SU-DHL-6 (cell line): ENCODE measurements at regions not wholly inside any gene's neighbourhood (a gene's known extent, or its start where the extent isn't known, plus 50 kb on each side); places are given as distances from the start of the nearest gene placed in this dataset.

ENCODE experiments used
- EZH2phosphoT487 ChIP-seq: fragments of 200-600 bp; sonication (generic), shearing (Covaris generic); conservative IDR thresholded peaks from 2 replicates; pipeline ENCODE4 v1.6.1; 2018; ENCODE audit warnings: mild to moderate bottlenecking, antibody characterized with exemption, low read length, moderate library complexity, mixed read lengths
- TF ChIP-seq, protein P1 (sequence below): fragments of 200-600 bp; sonication (generic); IDR thresholded peaks from one replicate; pipeline ENCODE4 v1.5.1; 2017; ENCODE audit warnings: antibody characterized with exemption, mild to moderate bottlenecking, low read length, moderate library complexity; ENCODE audit not compliant: insufficient read depth, poor library complexity, severe bottlenecking

DNA sequence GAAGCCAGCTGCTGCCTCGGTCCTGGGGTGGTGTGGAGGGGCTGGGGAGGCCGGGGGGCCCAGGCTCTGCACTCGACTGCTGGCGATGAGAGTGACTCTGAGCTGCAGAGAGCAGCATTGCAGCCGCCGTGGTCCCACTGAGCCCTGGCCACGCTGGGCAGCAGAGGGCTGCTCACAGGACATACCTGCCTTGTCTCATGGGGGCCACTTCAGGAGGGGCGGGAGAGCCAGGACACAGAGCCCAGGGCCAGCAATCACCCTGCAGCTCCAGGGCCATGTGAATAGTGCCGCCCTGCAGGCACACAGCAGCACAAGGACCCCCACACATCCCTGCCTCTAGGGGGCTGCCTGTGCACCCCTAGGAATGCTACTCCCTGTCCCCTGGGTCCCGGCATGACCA is 147.0 kb downstream of the CRYBB2 start:
- TF ChIP-seq, protein P1, sequence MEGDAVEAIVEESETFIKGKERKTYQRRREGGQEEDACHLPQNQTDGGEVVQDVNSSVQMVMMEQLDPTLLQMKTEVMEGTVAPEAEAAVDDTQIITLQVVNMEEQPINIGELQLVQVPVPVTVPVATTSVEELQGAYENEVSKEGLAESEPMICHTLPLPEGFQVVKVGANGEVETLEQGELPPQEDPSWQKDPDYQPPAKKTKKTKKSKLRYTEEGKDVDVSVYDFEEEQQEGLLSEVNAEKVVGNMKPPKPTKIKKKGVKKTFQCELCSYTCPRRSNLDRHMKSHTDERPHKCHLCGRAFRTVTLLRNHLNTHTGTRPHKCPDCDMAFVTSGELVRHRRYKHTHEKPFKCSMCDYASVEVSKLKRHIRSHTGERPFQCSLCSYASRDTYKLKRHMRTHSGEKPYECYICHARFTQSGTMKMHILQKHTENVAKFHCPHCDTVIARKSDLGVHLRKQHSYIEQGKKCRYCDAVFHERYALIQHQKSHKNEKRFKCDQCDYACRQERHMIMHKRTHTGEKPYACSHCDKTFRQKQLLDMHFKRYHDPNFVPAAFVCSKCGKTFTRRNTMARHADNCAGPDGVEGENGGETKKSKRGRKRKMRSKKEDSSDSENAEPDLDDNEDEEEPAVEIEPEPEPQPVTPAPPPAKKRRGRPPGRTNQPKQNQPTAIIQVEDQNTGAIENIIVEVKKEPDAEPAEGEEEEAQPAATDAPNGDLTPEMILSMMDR: no peak
- TF ChIP-seq EZH2phosphoT487: no peak
